Nephron (organoid): ENCODE measurements at regions not wholly inside any gene's neighbourhood (a gene's known extent, or its start where the extent isn't known, plus 50 kb on each side); places are given as distances from the start of the nearest gene placed in this dataset.
A peak's percentile ranks its signal among the peaks of the same experiment; 100 is the strongest.

ENCODE experiments used
- H3K27ac Mint-ChIP-seq, 3 experiments: 2 replicates each; pipeline ENCODE4 v1.8.0; 2020; ENCODE audit warnings: mixed read lengths in 3 of 3, mild to moderate bottlenecking in 2 of 3, moderate library complexity in 1 of 3
- H3K27me3 Mint-ChIP-seq: 2 replicates; pipeline ENCODE4 v1.8.0; 2021; ENCODE audit warnings: low read depth, mild to moderate bottlenecking, moderate library complexity, mixed read lengths
- H3K36me3 Mint-ChIP-seq: 2 replicates; pipeline ENCODE4 v1.8.0; 2020; ENCODE audit warnings: low read depth, mixed read lengths
- H3K4me1 Mint-ChIP-seq: 2 replicates; pipeline ENCODE4 v1.8.0; 2020; ENCODE audit warnings: mixed read lengths
- H3K4me3 Mint-ChIP-seq, 3 experiments: 2 replicates each; pipeline ENCODE4 v1.8.0; 2020; ENCODE audit warnings: mild to moderate bottlenecking in 3 of 3, mixed read lengths in 3 of 3, moderate library complexity in 2 of 3
- H3K9me3 Mint-ChIP-seq: 2 replicates; pipeline ENCODE4 v1.8.0; 2020; ENCODE audit warnings: mixed read lengths
- CTCF ChIP-seq, 3 experiments: fragments of 200-600 bp; sonication (generic); IDR thresholded peaks; one replicate each; pipeline ENCODE4 v1.5.0; 2021; ENCODE audit warnings: antibody characterized with exemption in 3 of 3; ENCODE audit not compliant: unreplicated experiment in 3 of 3

GRCh38 chr19:32091241-32091640 is 254.2 kb upstream of the ZNF507 start:
- Mint-ChIP-seq H3K9me3 (no peaks in the 10 kb centered on the region), H3K4me3 (peak overlapping the region; percentile 1 to 21 (median 3)), H3K27me3 (peaks cover 17% of the 10 kb centered on the region), H3K27ac (peak overlapping the region; percentile 46 to 76 (median 56)), H3K36me3 (no peaks in the 10 kb centered on the region), H3K4me1 (peaks cover 12% of the 10 kb centered on the region)
- no peak for TF ChIP-seq CTCF (IDR thresholded peaks at IDR 0.05; ENCODE audit: unreplicated experiment in 3 of 3)

DNA sequence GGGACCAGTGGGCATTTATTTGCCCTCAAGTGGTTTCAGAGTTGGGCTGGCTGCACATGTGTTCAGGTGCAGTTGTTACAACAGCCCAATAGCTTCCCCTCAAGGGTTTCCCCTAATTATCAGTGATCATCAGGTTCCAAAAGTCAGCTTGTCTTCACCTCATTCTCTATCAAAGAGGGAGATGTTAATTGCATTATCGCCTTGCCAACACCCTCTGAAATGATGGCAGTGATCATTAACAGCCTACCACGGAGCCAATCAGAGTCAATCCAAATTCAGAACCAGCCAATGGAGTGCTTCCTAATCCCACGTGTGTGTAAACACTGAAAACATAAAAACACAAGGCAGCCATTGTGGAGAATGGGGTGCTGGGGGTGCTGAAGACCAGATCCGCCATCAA is 248.4 kb upstream of the ZNF507 start:
- TF ChIP-seq CTCF (IDR thresholded peaks at IDR 0.05; ENCODE audit: unreplicated experiment in 3 of 3): no peak
- Mint-ChIP-seq H3K4me1 (peaks cover 26% of the 10 kb centered on the region), H3K27me3 (peaks cover 17% of the 10 kb centered on the region), H3K9me3 (peaks cover 12% of the 10 kb centered on the region), H3K36me3 (no peaks in the 10 kb centered on the region), H3K4me3 (no peak overlapping the region), H3K27ac (no peak overlapping the region)

DNA sequence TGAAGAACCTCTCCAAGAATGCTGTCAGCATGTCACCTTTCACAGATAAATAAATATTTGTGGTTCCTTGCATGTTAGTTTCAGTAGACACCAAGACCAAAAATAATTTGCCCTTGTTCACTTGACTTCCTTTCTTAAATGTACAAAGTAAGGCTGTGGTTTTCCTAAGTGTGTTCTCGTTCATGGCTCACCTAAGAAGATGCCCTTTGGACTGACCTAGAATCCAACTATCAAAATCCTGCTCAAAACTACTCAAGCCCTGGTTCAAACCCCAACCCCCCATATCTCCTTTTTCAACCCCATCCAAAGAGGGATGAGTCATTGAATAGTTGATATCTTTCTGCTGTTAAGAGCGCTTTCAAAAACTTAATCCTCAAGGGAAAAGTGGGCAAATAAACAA is 247.8 kb upstream of the ZNF507 start:
- peaks cover 12% of the 10 kb centered on the region for H3K9me3 Mint-ChIP-seq
- TF ChIP-seq CTCF (IDR thresholded peaks at IDR 0.05; ENCODE audit: unreplicated experiment in 3 of 3): no peak
- no peak overlapping the region for H3K27ac Mint-ChIP-seq
- no peaks in the 10 kb centered on the region for H3K36me3 Mint-ChIP-seq
- H3K27me3 Mint-ChIP-seq: peaks cover 17% of the 10 kb centered on the region
- no peak overlapping the region for H3K4me3 Mint-ChIP-seq
- H3K4me1 Mint-ChIP-seq: peaks cover 26% of the 10 kb centered on the region

- peaks cover 24% of the 10 kb centered on the region for H3K27me3 Mint-ChIP-seq
- no peaks in the 10 kb centered on the region for H3K36me3 Mint-ChIP-seq
Observed at GRCh38 chr19:32098968-32099367, 246.4 kb upstream of the ZNF507 start.

DNA sequence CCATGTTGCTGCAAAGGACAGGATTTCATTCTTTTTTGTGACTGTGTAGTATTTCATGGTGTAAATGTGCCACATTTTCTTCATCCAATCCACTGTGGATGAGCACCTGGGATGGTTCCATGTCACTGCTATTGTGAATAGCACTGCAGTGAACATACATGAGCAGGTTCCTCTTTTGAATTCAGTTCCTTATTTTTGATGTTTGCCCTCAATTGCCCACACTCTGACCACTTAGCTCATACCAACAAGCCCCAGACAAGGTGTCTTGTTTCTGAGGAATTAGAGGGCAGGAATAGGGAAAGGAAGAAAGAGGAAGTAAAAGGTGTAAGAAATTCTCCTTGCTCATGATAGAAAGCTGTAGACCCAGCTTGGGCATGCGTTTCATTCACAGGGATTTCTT is 244.2 kb upstream of the ZNF507 start:
- no peak for TF ChIP-seq CTCF (IDR thresholded peaks at IDR 0.05; ENCODE audit: unreplicated experiment in 3 of 3)
- Mint-ChIP-seq H3K27ac (peak overlapping the region in 2 of 3 experiments; percentile 61 to 68), H3K9me3 (peaks cover 12% of the 10 kb centered on the region), H3K4me3 (no peak overlapping the region), H3K36me3 (no peaks in the 10 kb centered on the region), H3K4me1 (peaks cover 44% of the 10 kb centered on the region), H3K27me3 (peaks cover 23% of the 10 kb centered on the region)

More at GRCh38 chr19:32098968-32099367, 246.4 kb upstream of the ZNF507 start:
- Mint-ChIP-seq H3K9me3 (peaks cover 12% of the 10 kb centered on the region), H3K4me1 (peaks cover 29% of the 10 kb centered on the region), H3K27ac (peak overlapping the region in 2 of 3 experiments; percentile 0 to 6), H3K4me3 (no peak overlapping the region)
- TF ChIP-seq CTCF (IDR thresholded peaks at IDR 0.05; ENCODE audit: unreplicated experiment in 3 of 3): no peak

GRCh38 chr19:32103541-32103940 is 241.9 kb upstream of the ZNF507 start:
- H3K27me3 Mint-ChIP-seq: peaks cover 26% of the 10 kb centered on the region
- no peak for TF ChIP-seq CTCF (IDR thresholded peaks at IDR 0.05; ENCODE audit: unreplicated experiment in 3 of 3)

More at GRCh38 chr19:32103541-32103940, 241.9 kb upstream of the ZNF507 start:
- Mint-ChIP-seq H3K36me3 (no peaks in the 10 kb centered on the region), H3K4me1 (peaks cover 40% of the 10 kb centered on the region), H3K4me3 (no peak overlapping the region), H3K9me3 (peaks cover 14% of the 10 kb centered on the region), H3K27ac (peak overlapping the region in 2 of 3 experiments; percentile 24 to 42)
